ENCODE measurements at regions not wholly inside any gene's neighbourhood (a gene's known extent, or its start where the extent isn't known, plus 50 kb on each side); places are given as distances from the start of the nearest gene placed in this dataset.
"Not testable (repeated sequence)": the region's sequence is repeated elsewhere in the genome, so short reads cannot be mapped to it uniquely, and the experiment has no call there.

GRCh38 chr9:85487872-85488271 is 253.9 kb downstream of the AGTPBP1 start:
- no peak for ATAC-seq
- no peak for DNase-seq
- intact Hi-C loops (cut with DNase I), result no loop called here

- DNase-seq (no peak), ATAC-seq (no peak)
- intact Hi-C loops (cut with DNase I), result no loop called here
Observed at GRCh38 chr9:85484235-85484634, 257.5 kb downstream of the AGTPBP1 start.

- ATAC-seq (no peak), DNase-seq (no peak)
- intact Hi-C loops (cut with DNase I), result no loop called here
Observed at GRCh38 chr9:85483208-85483607, 258.5 kb downstream of the AGTPBP1 start.

GRCh38 chr9:85479305-85479704 is 262.4 kb downstream of the AGTPBP1 start:
- intact Hi-C loops (cut with DNase I), result no loop called here
- no peak for DNase-seq
- ATAC-seq, result peak in 1 of 2 donors; percentile 33

GRCh38 chr9:85478847-85479246 is 262.9 kb downstream of the AGTPBP1 start:
- ATAC-seq (peak; percentile 38 to 59), DNase-seq (no peak)
- intact Hi-C loops (cut with DNase I), result no loop called here

- intact Hi-C loops (cut with DNase I); ATAC-seq; DNase-seq: not testable (repeated sequence)
Observed at GRCh38 chr9:85474896-85475295, 266.9 kb downstream of the AGTPBP1 start.

- ATAC-seq, result no peak
- intact Hi-C loops (cut with DNase I), result no loop called here
- DNase-seq, result no peak
Observed at GRCh38 chr9:85471791-85472190, 270.0 kb downstream of the AGTPBP1 start.

- intact Hi-C loops (cut with DNase I), result no loop called here
- DNase-seq, result no peak
- ATAC-seq, result no peak
Observed at GRCh38 chr9:85469041-85469440, 272.7 kb downstream of the AGTPBP1 start.

- intact Hi-C loops (cut with DNase I), result no loop called here
- ATAC-seq, result no peak
- no peak for DNase-seq
Observed at GRCh38 chr9:85466834-85467233, 274.9 kb downstream of the AGTPBP1 start.

GRCh38 chr9:85458114-85458864 is 283.5 kb downstream of the AGTPBP1 start:
- ATAC-seq; intact Hi-C loops (cut with DNase I); DNase-seq: not testable (repeated sequence)

- ATAC-seq (peak; percentile 63 to 70), DNase-seq (peak; percentile 26)
- intact Hi-C loops (cut with DNase I), result no loop called here
Observed at GRCh38 chr9:85453850-85454249, 287.9 kb downstream of the AGTPBP1 start.

- DNase-seq (no peak), ATAC-seq (no peak)
- intact Hi-C loops (cut with DNase I), result no loop called here
Observed at GRCh38 chr9:85452841-85453240, 288.9 kb downstream of the AGTPBP1 start.

GRCh38 chr9:85451680-85452079 is 290.1 kb downstream of the AGTPBP1 start:
- ATAC-seq, result no peak
- intact Hi-C loops (cut with DNase I), result no loop called here
- no peak for DNase-seq

- intact Hi-C loops (cut with DNase I), result no loop called here
- DNase-seq (no peak), ATAC-seq (no peak)
Observed at GRCh38 chr9:85445887-85446286, 295.9 kb downstream of the AGTPBP1 start.

GRCh38 chr9:85444243-85444642 is 297.5 kb downstream of the AGTPBP1 start:
- intact Hi-C loops (cut with DNase I), result no loop called here
- DNase-seq (no peak), ATAC-seq (no peak)

GRCh38 chr9:85443190-85443598 is 298.6 kb downstream of the AGTPBP1 start:
- ATAC-seq (no peak), DNase-seq (no peak)
- intact Hi-C loops (cut with DNase I), result no loop called here

- ATAC-seq (no peak), DNase-seq (no peak)
- intact Hi-C loops (cut with DNase I), result no loop called here
Observed at GRCh38 chr9:85439791-85440190, 302.0 kb downstream of the AGTPBP1 start.

- intact Hi-C loops (cut with DNase I), result not testable (repeated sequence)
Observed at GRCh38 chr9:85433956-85434355, 307.8 kb downstream of the AGTPBP1 start.

GRCh38 chr9:85433551-85433950 is 308.2 kb downstream of the AGTPBP1 start:
- intact Hi-C loops (cut with DNase I); ATAC-seq; DNase-seq: not testable (repeated sequence)

More at GRCh38 chr9:85433956-85434355, 307.8 kb downstream of the AGTPBP1 start:
- ATAC-seq, DNase-seq: not testable (repeated sequence)

GRCh38 chr9:85433046-85433445 is 308.7 kb downstream of the AGTPBP1 start:
- no peak for DNase-seq

GRCh38 chr9:85432599-85432998 is 309.2 kb downstream of the AGTPBP1 start:
- DNase-seq (no peak), ATAC-seq (no peak)
- intact Hi-C loops (cut with DNase I), result no loop called here

More at GRCh38 chr9:85433046-85433445, 308.7 kb downstream of the AGTPBP1 start:
- ATAC-seq, result no peak
- intact Hi-C loops (cut with DNase I), result no loop called here

Measured in left cardiac atrium (tissue), 4 donors.